Liver (tissue), 3 donors: ENCODE measurements at regions not wholly inside any gene's neighbourhood (a gene's known extent, or its start where the extent isn't known, plus 50 kb on each side); places are given as distances from the start of the nearest gene placed in this dataset.

ENCODE experiments used
- JUND ChIP-seq, 2 donors: IDR thresholded peaks; 2 replicates each; pipeline ENCODE4 v1.6.1; 2016; ENCODE audit warnings: antibody characterized with exemption in 2 of 2
- RAD21 ChIP-seq, 2 donors: IDR thresholded peaks; 2 replicates each; pipeline ENCODE4 v1.6.1; 2016; ENCODE audit warnings: antibody characterized with exemption in 2 of 2, mild to moderate bottlenecking in 2 of 2
- YY1 ChIP-seq: IDR thresholded peaks from 2 replicates; pipeline ENCODE4 v1.6.1; 2016; ENCODE audit warnings: antibody characterized with exemption, mild to moderate bottlenecking
- TF ChIP-seq, protein P1 (sequence below): IDR thresholded peaks from 2 replicates; pipeline ENCODE4 v1.6.1; 2016; ENCODE audit warnings: antibody characterized with exemption
- TF ChIP-seq, protein P2 (sequence below): fragments of 150-350 bp; IDR thresholded peaks from 2 replicates; pipeline ENCODE4 v1.5.1; 2017; ENCODE audit warnings: improper control_type of control experiment, low read depth, low read length; ENCODE audit not compliant: missing input control
- TF ChIP-seq, protein P3 (sequence below): IDR thresholded peaks from 2 replicates; pipeline ENCODE4 v1.6.1; 2016; ENCODE audit warnings: antibody characterized with exemption
- donor health status: healthy.
- donor health status: healthy.

DNA sequence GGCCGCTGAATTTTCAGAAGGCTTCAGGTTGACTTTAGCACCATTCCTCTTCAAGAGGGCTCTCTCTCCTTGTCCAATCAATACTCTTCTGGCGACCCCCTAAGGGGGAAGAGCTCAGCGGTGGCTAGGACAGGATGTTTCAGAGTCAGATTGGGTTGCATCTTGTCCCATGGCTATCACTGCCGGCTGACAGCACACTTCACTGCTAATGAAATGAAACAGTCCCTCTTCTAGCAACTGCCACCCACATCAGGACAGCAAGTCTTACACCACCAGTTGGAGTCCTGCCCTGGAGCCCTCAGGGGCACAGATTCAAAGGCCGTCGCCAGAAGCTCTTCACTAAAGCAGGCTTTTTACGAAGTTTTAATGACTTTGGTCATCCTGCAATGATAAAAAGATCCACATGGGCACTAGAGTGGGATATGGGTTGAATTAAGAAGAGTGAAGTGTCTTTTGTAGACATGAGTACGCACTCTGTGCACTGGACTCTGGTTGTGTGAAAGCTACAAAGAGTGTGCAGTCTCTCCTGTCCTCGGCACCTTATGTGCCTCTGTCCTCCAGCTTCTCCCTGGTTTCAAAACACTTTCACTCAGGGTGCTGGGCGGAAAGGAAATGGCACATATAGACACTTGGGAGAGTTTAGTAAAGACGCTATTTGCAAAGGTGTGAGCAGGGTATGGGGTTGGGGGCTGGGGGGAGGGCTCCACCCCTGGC is 66.1 kb upstream of the SLC22A16 start:
- no peak for TF ChIP-seq RAD21 (IDR thresholded peaks at IDR 0.05)
- TF ChIP-seq, protein P1, sequence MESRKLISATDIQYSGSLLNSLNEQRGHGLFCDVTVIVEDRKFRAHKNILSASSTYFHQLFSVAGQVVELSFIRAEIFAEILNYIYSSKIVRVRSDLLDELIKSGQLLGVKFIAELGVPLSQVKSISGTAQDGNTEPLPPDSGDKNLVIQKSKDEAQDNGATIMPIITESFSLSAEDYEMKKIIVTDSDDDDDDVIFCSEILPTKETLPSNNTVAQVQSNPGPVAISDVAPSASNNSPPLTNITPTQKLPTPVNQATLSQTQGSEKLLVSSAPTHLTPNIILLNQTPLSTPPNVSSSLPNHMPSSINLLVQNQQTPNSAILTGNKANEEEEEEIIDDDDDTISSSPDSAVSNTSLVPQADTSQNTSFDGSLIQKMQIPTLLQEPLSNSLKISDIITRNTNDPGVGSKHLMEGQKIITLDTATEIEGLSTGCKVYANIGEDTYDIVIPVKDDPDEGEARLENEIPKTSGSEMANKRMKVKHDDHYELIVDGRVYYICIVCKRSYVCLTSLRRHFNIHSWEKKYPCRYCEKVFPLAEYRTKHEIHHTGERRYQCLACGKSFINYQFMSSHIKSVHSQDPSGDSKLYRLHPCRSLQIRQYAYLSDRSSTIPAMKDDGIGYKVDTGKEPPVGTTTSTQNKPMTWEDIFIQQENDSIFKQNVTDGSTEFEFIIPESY: no peak
- TF ChIP-seq, protein P2, sequence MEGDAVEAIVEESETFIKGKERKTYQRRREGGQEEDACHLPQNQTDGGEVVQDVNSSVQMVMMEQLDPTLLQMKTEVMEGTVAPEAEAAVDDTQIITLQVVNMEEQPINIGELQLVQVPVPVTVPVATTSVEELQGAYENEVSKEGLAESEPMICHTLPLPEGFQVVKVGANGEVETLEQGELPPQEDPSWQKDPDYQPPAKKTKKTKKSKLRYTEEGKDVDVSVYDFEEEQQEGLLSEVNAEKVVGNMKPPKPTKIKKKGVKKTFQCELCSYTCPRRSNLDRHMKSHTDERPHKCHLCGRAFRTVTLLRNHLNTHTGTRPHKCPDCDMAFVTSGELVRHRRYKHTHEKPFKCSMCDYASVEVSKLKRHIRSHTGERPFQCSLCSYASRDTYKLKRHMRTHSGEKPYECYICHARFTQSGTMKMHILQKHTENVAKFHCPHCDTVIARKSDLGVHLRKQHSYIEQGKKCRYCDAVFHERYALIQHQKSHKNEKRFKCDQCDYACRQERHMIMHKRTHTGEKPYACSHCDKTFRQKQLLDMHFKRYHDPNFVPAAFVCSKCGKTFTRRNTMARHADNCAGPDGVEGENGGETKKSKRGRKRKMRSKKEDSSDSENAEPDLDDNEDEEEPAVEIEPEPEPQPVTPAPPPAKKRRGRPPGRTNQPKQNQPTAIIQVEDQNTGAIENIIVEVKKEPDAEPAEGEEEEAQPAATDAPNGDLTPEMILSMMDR: no peak
- no peak for TF ChIP-seq YY1
- TF ChIP-seq JUND (IDR thresholded peaks at IDR 0.05): no peak
- TF ChIP-seq, protein P3, sequence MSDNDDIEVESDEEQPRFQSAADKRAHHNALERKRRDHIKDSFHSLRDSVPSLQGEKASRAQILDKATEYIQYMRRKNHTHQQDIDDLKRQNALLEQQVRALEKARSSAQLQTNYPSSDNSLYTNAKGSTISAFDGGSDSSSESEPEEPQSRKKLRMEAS: no peak
